GM23338 (cell line): ENCODE measurements at regions not wholly inside any gene's neighbourhood (a gene's known extent, or its start where the extent isn't known, plus 50 kb on each side); places are given as distances from the start of the nearest gene placed in this dataset.

Experiments used
- ATAC-seq: fragments of 200-7000 bp; cut with Tn5 transposase; 3 replicates; pipeline ENCODE4 v1.9.1; 2020
- DNase-seq: peaks from one replicate; pipeline ENCODE4 v3.0.0-alpha.2; 2015; ENCODE audit warnings: low spot score
- H2AFZ ChIP-seq: fragments of 200-600 bp; sonication (generic); 2 replicates; pipeline ENCODE4 v1.8.0; 2016; ENCODE audit warnings: antibody characterized with exemption, mild to moderate bottlenecking, moderate library complexity
- H3F3A ChIP-seq: fragments of 200-600 bp; sonication (generic); replicated peaks from 2 replicates; pipeline ENCODE4 v1.8.0; 2017; ENCODE audit warnings: antibody characterized with exemption, mixed run types, low read depth
- H3K27ac ChIP-seq: fragments of 200-600 bp; sonication (generic); 2 replicates; pipeline ENCODE4 v1.6.1; 2016; ENCODE audit warnings: low read depth
- H3K27me3 ChIP-seq: fragments of 200-600 bp; sonication (generic); 2 replicates; pipeline ENCODE4 v1.8.0; 2016; ENCODE audit warnings: mild to moderate bottlenecking, mixed run types, moderate library complexity; ENCODE audit not compliant: insufficient read depth
- H3K36me3 ChIP-seq: fragments of 200-600 bp; sonication (generic); 2 replicates; pipeline ENCODE4 v1.8.0; 2016; ENCODE audit warnings: mild to moderate bottlenecking; ENCODE audit not compliant: insufficient read depth
- H3K4me1 ChIP-seq: fragments of 200-600 bp; sonication (generic); 2 replicates; pipeline ENCODE4 v1.8.0; 2016; ENCODE audit warnings: mild to moderate bottlenecking, moderate library complexity; ENCODE audit not compliant: insufficient read depth
- H3K4me2 ChIP-seq: fragments of 200-600 bp; sonication (generic); 2 replicates; pipeline ENCODE4 v1.7.1; 2017; ENCODE audit warnings: mixed run types
- H3K4me3 ChIP-seq: fragments of 200-600 bp; sonication (generic); 2 replicates; pipeline ENCODE4 v1.6.1; 2016; ENCODE audit warnings: mixed run types
- H3K79me2 ChIP-seq: fragments of 200-600 bp; sonication (generic); replicated peaks from 2 replicates; pipeline ENCODE4 v1.8.0; 2017; ENCODE audit warnings: mild to moderate bottlenecking; ENCODE audit not compliant: insufficient read depth
- H3K9me2 ChIP-seq: fragments of 200-600 bp; sonication (generic); 2 replicates; pipeline ENCODE4 v1.8.0; 2017; ENCODE audit not compliant: insufficient read depth
- H4K20me1 ChIP-seq: fragments of 200-600 bp; sonication (generic); replicated peaks from 2 replicates; pipeline ENCODE4 v1.8.0; 2017; ENCODE audit warnings: mild to moderate bottlenecking; ENCODE audit not compliant: insufficient read depth
- H3K27ac Mint-ChIP-seq: 2 replicates; pipeline ENCODE4 v1.8.0; 2020; ENCODE audit warnings: inconsistent platforms, mild to moderate bottlenecking, moderate library complexity, mixed read lengths
- H3K27me3 Mint-ChIP-seq: 3 replicates; pipeline ENCODE4 v1.8.0; 2022; ENCODE audit warnings: low read depth, mild to moderate bottlenecking, moderate library complexity, mixed read lengths, inconsistent platforms; ENCODE audit not compliant: insufficient read depth, poor library complexity
- H3K36me3 Mint-ChIP-seq: 3 replicates; pipeline ENCODE4 v1.8.0; 2021; ENCODE audit warnings: low read depth, mild to moderate bottlenecking, inconsistent platforms, moderate library complexity, mixed read lengths
- H3K4me1 Mint-ChIP-seq: 3 replicates; pipeline ENCODE4 v1.8.0; 2020; ENCODE audit warnings: mild to moderate bottlenecking, inconsistent platforms, mixed read lengths
- H3K4me3 Mint-ChIP-seq: 3 replicates; pipeline ENCODE4 v1.8.0; 2021; ENCODE audit warnings: moderate library complexity, mild to moderate bottlenecking, inconsistent platforms, mixed read lengths
- H3K9me3 Mint-ChIP-seq: 3 replicates; pipeline ENCODE4 v1.8.0; 2020; ENCODE audit warnings: moderate library complexity, mild to moderate bottlenecking, inconsistent platforms, mixed read lengths
- CTCF ChIP-seq, 2 experiments: fragments of 200-600 bp in 1 of 2; sonication (generic) in 1 of 2; conservative IDR thresholded peaks; 2 replicates each; pipeline versions ENCODE4 v1.5.1 to v1.6.1; 2016 to 2017; ENCODE audit warnings: antibody characterized with exemption in 2 of 2, low read depth in 2 of 2, mild to moderate bottlenecking in 2 of 2, moderate library complexity in 1 of 2
- ETS1 ChIP-seq: IDR thresholded peaks from 2 replicates; pipeline ENCODE4 v1.6.1; 2016; ENCODE audit warnings: antibody characterized with exemption
- EZH2 ChIP-seq: fragments of 200-600 bp; sonication (generic); IDR thresholded peaks from one replicate; pipeline ENCODE4 v1.8.0; 2017; ENCODE audit warnings: antibody characterized with exemption, mild to moderate bottlenecking, low read depth; ENCODE audit not compliant: unreplicated experiment
- POLR2AphosphoS5 ChIP-seq: IDR thresholded peaks from 2 replicates; pipeline ENCODE4 v1.6.1; 2016; ENCODE audit warnings: antibody characterized with exemption, low read depth
- REST ChIP-seq: IDR thresholded peaks from one replicate; pipeline ENCODE4 v1.6.1; 2018; ENCODE audit warnings: antibody characterized with exemption; ENCODE audit not compliant: unreplicated experiment
- STAT1 ChIP-seq: IDR thresholded peaks from one replicate; pipeline ENCODE4 v1.6.1; 2016; ENCODE audit warnings: antibody characterized with exemption; ENCODE audit not compliant: unreplicated experiment
- ZNF114 ChIP-seq: fragments of 250-450 bp; sonication (Bioruptor Pico); IDR thresholded peaks from 2 replicates; pipeline ENCODE4 v1.5.0; 2020; ENCODE audit warnings: mild to moderate bottlenecking, moderate library complexity
- ZNF331 ChIP-seq: fragments of 250-450 bp; sonication (Bioruptor Pico); IDR thresholded peaks from 2 replicates; pipeline ENCODE4 v1.5.0; 2020; ENCODE audit warnings: low read depth, mild to moderate bottlenecking, moderate library complexity

GRCh38 chr5:62115014-62115413 is 191.0 kb upstream of the KIF2A start:
- H3K4me2 ChIP-seq: no peak overlapping the region
- no peak overlapping the region for H3K4me3 ChIP-seq
- no peak overlapping the region for H3K4me3 Mint-ChIP-seq
- H3K4me1 ChIP-seq: no peaks in the 10 kb centered on the region
- peaks cover 11% of the 10 kb centered on the region; the same call in 1 of the 2 replicates for H3K9me2 ChIP-seq
- H3K36me3 ChIP-seq: no peaks in the 10 kb centered on the region
- DNase-seq (no peak), ATAC-seq (no peak)
- H3F3A ChIP-seq: no peaks in the 10 kb centered on the region
- no peaks in the 10 kb centered on the region for H3K27me3 ChIP-seq
- no peak overlapping the region for H2AFZ ChIP-seq
- H3K27ac Mint-ChIP-seq: no peak overlapping the region
- no peaks in the 10 kb centered on the region for H4K20me1 ChIP-seq
- H3K27ac ChIP-seq: no peak overlapping the region
- H3K79me2 ChIP-seq: no peaks in the 10 kb centered on the region
- no peaks in the 10 kb centered on the region; the same call in 2 of the 3 replicates for H3K4me1 Mint-ChIP-seq
- peaks cover 2% of the 10 kb centered on the region; the same call in 1 of the 3 replicates for H3K36me3 Mint-ChIP-seq
- H3K9me3 Mint-ChIP-seq: peaks cover under 1% of the 10 kb centered on the region; the same call in 1 of the 3 replicates
- TF ChIP-seq ZNF114 (CRISPR knock-in tag) (no peak), REST (no peak), STAT1 (no peak)
- peaks cover 2% of the 10 kb centered on the region for H3K27me3 Mint-ChIP-seq

GRCh38 chr5:62124266-62124665 is 181.7 kb upstream of the KIF2A start:
- peak; percentile 86 for ATAC-seq
- H3K36me3 Mint-ChIP-seq: no peaks in the 10 kb centered on the region; the same call in 2 of the 3 replicates
- H3K27me3 Mint-ChIP-seq: peaks cover 9% of the 10 kb centered on the region
- DNase-seq: peak; percentile 35
- H3K27ac ChIP-seq: no peak overlapping the region
- no peaks in the 10 kb centered on the region for H3K4me1 ChIP-seq
- H3K79me2 ChIP-seq: no peaks in the 10 kb centered on the region
- no peak overlapping the region for H3K4me2 ChIP-seq
- H2AFZ ChIP-seq: peak overlapping the region; percentile 69
- no peak overlapping the region for H3K4me3 ChIP-seq
- H3K4me1 Mint-ChIP-seq: peaks cover 4% of the 10 kb centered on the region; the same call in 2 of the 3 replicates
- no peak overlapping the region for H3K4me3 Mint-ChIP-seq
- no peak overlapping the region for H3K27ac Mint-ChIP-seq
- H3K9me3 Mint-ChIP-seq: peaks cover 2% of the 10 kb centered on the region; the same call in 2 of the 3 replicates
- no peaks in the 10 kb centered on the region for H4K20me1 ChIP-seq
- H3K36me3 ChIP-seq: no peaks in the 10 kb centered on the region
- H3K27me3 ChIP-seq: no peaks in the 10 kb centered on the region
- H3F3A ChIP-seq: no peaks in the 10 kb centered on the region
- peaks cover 19% of the 10 kb centered on the region for H3K9me2 ChIP-seq
- TF ChIP-seq ZNF331 (no peak), REST (no peak), EZH2 (no peak), STAT1 (no peak), ZNF114 (CRISPR knock-in tag) (no peak), CTCF (conservative IDR thresholded peaks at IDR 0.05; ENCODE audit: low read depth in 2 of 2) (no peak), ETS1 (no peak), POLR2AphosphoS5 (no peak)
